LNCaP clone FGC (cell line): ENCODE measurements at regions not wholly inside any gene's neighbourhood (a gene's known extent, or its start where the extent isn't known, plus 50 kb on each side); places are given as distances from the start of the nearest gene placed in this dataset.

ENCODE experiments used
- DNase-seq: peaks from one replicate; pipeline ENCODE4 v3.0.0-alpha.2; 2011; ENCODE audit warnings: low read depth
- H3K4me3 ChIP-seq: 2 replicates; pipeline ENCODE4 v1.5.1; 2011; ENCODE audit warnings: mild to moderate bottlenecking, low read depth, low read length, control low read depth
- CTCF ChIP-seq: IDR thresholded peaks from 2 replicates; pipeline ENCODE4 v1.5.1; 2012; ENCODE audit warnings: mild to moderate bottlenecking; ENCODE audit not compliant: control insufficient read depth, insufficient read depth; ENCODE audit errors: extremely low read depth

DNA sequence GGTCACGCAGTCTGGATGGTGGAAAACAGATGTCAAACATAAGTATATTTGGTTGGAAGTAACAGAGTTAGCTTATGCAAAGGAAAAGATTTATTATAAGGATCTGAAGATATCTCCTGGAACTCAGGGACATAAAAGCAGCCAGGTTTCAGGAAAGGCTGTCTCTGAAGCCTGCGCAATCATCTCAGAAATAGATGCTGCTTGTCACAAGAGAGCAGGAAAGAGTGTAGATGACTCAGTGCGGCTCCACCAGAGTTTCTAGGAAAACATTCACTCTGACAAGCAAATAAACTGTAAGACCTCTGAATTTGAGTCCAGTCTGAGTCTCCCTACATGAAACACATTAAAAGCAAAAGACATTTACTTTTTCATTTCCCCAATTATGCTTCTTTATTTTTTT is 220.4 kb upstream of the HTR2A start:
- TF ChIP-seq CTCF: no peak
- no peak for DNase-seq

GRCh38 chr13:47114030-47114429 is 217.2 kb upstream of the HTR2A start:
- no peak for DNase-seq
- H3K4me3 ChIP-seq: no peak overlapping the region
- TF ChIP-seq CTCF: no peak

More for the DNA sequence above, 220.4 kb upstream of the HTR2A start:
- H3K4me3 ChIP-seq: no peak overlapping the region

DNA sequence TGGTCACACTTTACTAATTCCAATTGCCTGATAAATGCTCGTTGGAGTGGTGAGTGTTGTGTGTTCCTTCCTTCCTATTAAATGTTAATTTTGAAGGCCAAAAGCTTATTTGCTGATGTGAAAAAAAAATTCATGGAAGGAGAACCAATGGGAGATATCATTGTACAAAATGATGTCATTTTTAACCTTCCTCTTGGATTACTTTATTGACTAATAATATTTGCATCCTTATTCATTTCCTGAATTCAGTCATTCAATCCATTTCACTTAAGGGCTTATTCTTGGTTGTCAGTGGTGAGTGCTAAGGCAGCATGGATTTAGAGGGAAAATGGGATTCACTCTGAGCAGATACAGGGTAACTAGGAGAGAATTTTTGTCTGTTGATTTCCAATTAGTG is 216.0 kb upstream of the HTR2A start:
- TF ChIP-seq CTCF: no peak
- no peak for DNase-seq
- H3K4me3 ChIP-seq: no peak overlapping the region

GRCh38 chr13:47112205-47112902 is 215.5 kb upstream of the HTR2A start:
- TF ChIP-seq CTCF: no peak
- DNase-seq: no peak
- H3K4me3 ChIP-seq: no peak overlapping the region

- H3K4me3 ChIP-seq: no peak overlapping the region
- TF ChIP-seq CTCF: no peak
- no peak for DNase-seq
Measured at GRCh38 chr13:47111499-47111898, 214.6 kb upstream of the HTR2A start.

DNA sequence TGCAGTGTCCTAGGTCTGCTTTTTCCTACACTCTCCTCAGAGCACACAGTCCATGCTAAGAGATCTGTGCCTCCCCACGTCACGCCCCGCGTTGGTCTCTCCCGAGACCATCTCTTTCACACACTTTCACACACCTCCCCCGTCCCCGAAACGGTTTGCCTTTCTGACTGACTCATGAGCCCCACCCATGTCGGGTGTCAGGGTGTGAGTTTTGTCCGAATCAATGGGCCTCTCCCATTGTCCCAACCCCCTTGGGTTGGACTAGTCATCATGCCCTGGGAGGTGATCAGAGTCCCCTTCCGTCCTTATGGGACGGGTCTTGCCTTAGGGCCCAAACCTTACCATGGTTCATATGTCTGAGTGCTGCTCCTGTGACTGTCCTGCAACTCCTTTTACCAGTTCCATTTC is 214.0 kb upstream of the HTR2A start:
- no peak overlapping the region for H3K4me3 ChIP-seq
- no peak for TF ChIP-seq CTCF
- no peak for DNase-seq

GRCh38 chr13:47110141-47110540 is 213.3 kb upstream of the HTR2A start:
- no peak for TF ChIP-seq CTCF
- no peak for DNase-seq
- H3K4me3 ChIP-seq: no peak overlapping the region
